Smooth muscle cell (in vitro differentiated cells): ENCODE measurements at regions not wholly inside any gene's neighbourhood (a gene's known extent, or its start where the extent isn't known, plus 50 kb on each side); places are given as distances from the start of the nearest gene placed in this dataset.

ENCODE experiments used
- DNase-seq: peaks from one replicate; lab custom pipeline; 2025; ENCODE audit not compliant: unreplicated experiment; lab: John Stamatoyannopoulos, UW
- H2AFZ ChIP-seq: fragments of 200-600 bp; sonication (generic); 2 replicates; pipeline ENCODE4 v1.6.0; 2016; ENCODE audit warnings: antibody characterized with exemption, low read depth, mild to moderate bottlenecking
- H3F3A ChIP-seq: fragments of 200-600 bp; sonication (generic); 2 replicates; pipeline ENCODE4 v1.6.0; 2017; ENCODE audit warnings: antibody characterized with exemption, low read depth
- H3K27ac ChIP-seq: fragments of 200-600 bp; sonication (generic); 2 replicates; pipeline ENCODE4 v1.5.1; 2016; ENCODE audit warnings: low read depth, mild to moderate bottlenecking
- H3K27me3 ChIP-seq: fragments of 200-600 bp; sonication (generic); 2 replicates; pipeline ENCODE4 v1.6.1; 2016; ENCODE audit warnings: low read depth, mild to moderate bottlenecking
- H3K36me3 ChIP-seq: fragments of 200-600 bp; sonication (generic); 2 replicates; pipeline ENCODE4 v1.5.1; 2016; ENCODE audit warnings: low read depth
- H3K4me1 ChIP-seq: fragments of 200-600 bp; sonication (generic); 2 replicates; pipeline ENCODE4 v1.5.1; 2016; ENCODE audit warnings: low read depth
- H3K4me2 ChIP-seq: fragments of 200-600 bp; sonication (generic); 2 replicates; pipeline ENCODE4 v1.6.0; 2016; ENCODE audit warnings: mild to moderate bottlenecking
- H3K4me3 ChIP-seq: fragments of 200-600 bp; sonication (generic); 2 replicates; pipeline ENCODE4 v1.5.1; 2016; ENCODE audit warnings: mild to moderate bottlenecking
- H3K79me2 ChIP-seq: fragments of 200-600 bp; sonication (generic); 2 replicates; pipeline ENCODE4 v1.6.0; 2016; ENCODE audit warnings: low read depth, mild to moderate bottlenecking
- H3K9ac ChIP-seq: fragments of 200-600 bp; sonication (generic); 2 replicates; pipeline ENCODE4 v1.6.0; 2016; ENCODE audit warnings: low read depth
- H3K9me3 ChIP-seq: fragments of 200-600 bp; sonication (generic); replicated peaks from 2 replicates; pipeline ENCODE4 v1.5.1; 2016; ENCODE audit warnings: low read depth
- H4K20me1 ChIP-seq: fragments of 200-600 bp; sonication (generic); 2 replicates; pipeline ENCODE4 v1.6.0; 2016; ENCODE audit warnings: low read depth
- CTCF ChIP-seq: fragments of 200-600 bp; sonication (generic); IDR thresholded peaks from 2 replicates; pipeline ENCODE4 v1.5.1; 2017; ENCODE audit warnings: borderline replicate concordance, mild to moderate bottlenecking, antibody characterized with exemption; ENCODE audit not compliant: insufficient read depth, poor library complexity, severe bottlenecking
- WGBS: methylation state at CpG from one replicate; pipeline ENCODE4 v1.1.7; 2016; ENCODE audit warnings: low lambda C conversion rate; 5-methylcytosine and 5-hydroxymethylcytosine counted together

GRCh38 chr5:24068524-24068923 lies 561.1 kb downstream of the PRDM9 start:
- H3K79me2 ChIP-seq: no peaks in the 10 kb centered on the region
- no peak overlapping the region for H3K4me3 ChIP-seq
- no peaks in the 10 kb centered on the region for H3F3A ChIP-seq
- no peak overlapping the region for H3K9ac ChIP-seq
- no peak for TF ChIP-seq CTCF
- 92% methylated on average over 3 of the region's 3 CpGs for WGBS
- H3K27me3 ChIP-seq: no peaks in the 10 kb centered on the region
- H3K4me2 ChIP-seq: no peak overlapping the region
- H2AFZ ChIP-seq: no peak overlapping the region
- H3K4me1 ChIP-seq: no peaks in the 10 kb centered on the region
- H3K36me3 ChIP-seq: no peaks in the 10 kb centered on the region
- H3K9me3 ChIP-seq: no peaks in the 10 kb centered on the region
- no peak for DNase-seq
- no peaks in the 10 kb centered on the region for H4K20me1 ChIP-seq
- no peak overlapping the region for H3K27ac ChIP-seq

- H2AFZ ChIP-seq: no peak overlapping the region
- no peak for TF ChIP-seq CTCF
- H3K9me3 ChIP-seq: no peaks in the 10 kb centered on the region
- no peaks in the 10 kb centered on the region for H3K79me2 ChIP-seq
- H3K4me2 ChIP-seq: no peak overlapping the region
- DNase-seq: no peak
- no peak overlapping the region for H3K4me3 ChIP-seq
- no peak overlapping the region for H3K9ac ChIP-seq
- no peaks in the 10 kb centered on the region for H3F3A ChIP-seq
- H4K20me1 ChIP-seq: no peaks in the 10 kb centered on the region
- H3K4me1 ChIP-seq: no peaks in the 10 kb centered on the region
- 82% methylated on average over 4 of the region's 4 CpGs for WGBS
- H3K27ac ChIP-seq: no peak overlapping the region
- no peaks in the 10 kb centered on the region for H3K27me3 ChIP-seq
- H3K36me3 ChIP-seq: no peaks in the 10 kb centered on the region
These were observed 565.7 kb downstream of the PRDM9 start for GRCh38 chr5:24073107-24073506.

DNA sequence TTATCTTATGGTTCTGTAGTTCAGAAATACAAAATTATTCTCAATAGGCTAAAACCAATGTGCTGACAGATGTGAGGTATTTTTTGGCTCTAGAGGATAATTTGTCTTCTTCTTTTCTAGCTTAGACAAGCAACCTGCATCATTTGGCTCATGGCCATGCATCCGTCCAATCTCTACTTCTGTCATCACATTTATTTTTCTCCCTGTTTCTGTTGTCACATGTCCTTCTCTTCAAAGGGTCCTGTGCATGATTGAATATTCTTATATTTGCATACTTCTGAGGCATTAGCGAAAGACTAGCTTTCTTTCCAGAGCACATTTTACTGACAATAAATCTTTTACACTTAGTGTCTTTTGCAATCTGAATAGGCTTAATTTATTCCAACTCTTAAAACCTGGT lies 564.7 kb downstream of the CDH10 start:
- no peak for TF ChIP-seq CTCF
- H3K4me1 ChIP-seq: no peaks in the 10 kb centered on the region
- no peak overlapping the region for H3K9ac ChIP-seq
- no peak overlapping the region for H3K4me3 ChIP-seq
- no peaks in the 10 kb centered on the region for H4K20me1 ChIP-seq
- WGBS: 91% methylated on average over 2 of the region's 2 CpGs
- no peak overlapping the region for H3K27ac ChIP-seq
- no peaks in the 10 kb centered on the region for H3K27me3 ChIP-seq
- H3K36me3 ChIP-seq: no peaks in the 10 kb centered on the region
- no peaks in the 10 kb centered on the region for H3K79me2 ChIP-seq
- no peak overlapping the region for H3K4me2 ChIP-seq
- DNase-seq: no peak
- H3K9me3 ChIP-seq: no peaks in the 10 kb centered on the region
- H3F3A ChIP-seq: no peaks in the 10 kb centered on the region
- H2AFZ ChIP-seq: no peak overlapping the region

DNA sequence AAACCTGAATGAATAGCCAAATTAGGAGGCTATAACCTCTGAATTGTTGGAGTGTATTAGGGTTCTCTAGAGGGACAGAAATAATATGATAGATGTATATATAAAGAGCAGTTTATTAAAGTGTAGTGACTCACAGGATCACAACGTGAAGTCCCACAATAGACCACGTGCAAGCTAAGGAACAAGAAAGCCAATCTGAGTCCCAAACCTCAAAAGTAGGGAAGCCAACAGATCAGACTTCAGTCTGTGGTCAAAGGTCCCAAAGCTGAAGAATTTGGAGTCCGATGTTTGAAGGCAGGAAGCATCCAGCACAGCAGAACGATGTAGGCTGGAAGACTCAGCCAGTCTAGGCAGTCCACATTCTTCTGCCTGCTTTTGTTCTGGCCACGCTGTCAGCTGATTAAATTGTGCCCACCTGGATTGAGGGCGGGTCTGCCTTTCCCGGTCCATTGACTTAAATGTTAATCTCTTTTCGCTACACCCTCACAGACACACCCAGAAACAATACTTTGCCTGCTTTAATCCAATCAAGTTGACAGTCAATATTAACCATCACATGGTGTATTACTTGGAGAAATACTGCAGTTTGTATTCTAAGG lies 550.6 kb downstream of the CDH10 start:
- DNase-seq: no peak

More for the DNA sequence above, 550.6 kb downstream of the CDH10 start:
- TF ChIP-seq CTCF: no peak
- no peak overlapping the region for H2AFZ ChIP-seq
- H3F3A ChIP-seq: no peaks in the 10 kb centered on the region
- no peak overlapping the region for H3K4me2 ChIP-seq
- H4K20me1 ChIP-seq: no peaks in the 10 kb centered on the region
- no peak overlapping the region for H3K4me3 ChIP-seq
- H3K79me2 ChIP-seq: no peaks in the 10 kb centered on the region
- H3K27ac ChIP-seq: no peak overlapping the region
- H3K36me3 ChIP-seq: no peaks in the 10 kb centered on the region
- H3K4me1 ChIP-seq: no peaks in the 10 kb centered on the region
- no peaks in the 10 kb centered on the region for H3K9me3 ChIP-seq
- whole genome bisulfite sequencing: 87% methylated on average over 8 of the region's 8 CpGs
- H3K27me3 ChIP-seq: no peaks in the 10 kb centered on the region
- H3K9ac ChIP-seq: no peak overlapping the region
